Hepatocyte (in vitro differentiated cells): ENCODE measurements at regions not wholly inside any gene's neighbourhood (a gene's known extent, or its start where the extent isn't known, plus 50 kb on each side); places are given as distances from the start of the nearest gene placed in this dataset.

Experiments used
- CTCF ChIP-seq: fragments of 200-600 bp; sonication (generic); IDR thresholded peaks from 2 replicates; pipeline ENCODE4 v1.5.1; 2016; ENCODE audit warnings: antibody characterized with exemption, mild to moderate bottlenecking; ENCODE audit not compliant: poor library complexity
- EZH2phosphoT487 ChIP-seq: fragments of 200-600 bp; sonication (generic); IDR thresholded peaks from one replicate; pipeline ENCODE4 v1.6.1; 2018; ENCODE audit warnings: antibody characterized with exemption, mild to moderate bottlenecking, low read depth, moderate library complexity; ENCODE audit not compliant: unreplicated experiment, severe bottlenecking

DNA sequence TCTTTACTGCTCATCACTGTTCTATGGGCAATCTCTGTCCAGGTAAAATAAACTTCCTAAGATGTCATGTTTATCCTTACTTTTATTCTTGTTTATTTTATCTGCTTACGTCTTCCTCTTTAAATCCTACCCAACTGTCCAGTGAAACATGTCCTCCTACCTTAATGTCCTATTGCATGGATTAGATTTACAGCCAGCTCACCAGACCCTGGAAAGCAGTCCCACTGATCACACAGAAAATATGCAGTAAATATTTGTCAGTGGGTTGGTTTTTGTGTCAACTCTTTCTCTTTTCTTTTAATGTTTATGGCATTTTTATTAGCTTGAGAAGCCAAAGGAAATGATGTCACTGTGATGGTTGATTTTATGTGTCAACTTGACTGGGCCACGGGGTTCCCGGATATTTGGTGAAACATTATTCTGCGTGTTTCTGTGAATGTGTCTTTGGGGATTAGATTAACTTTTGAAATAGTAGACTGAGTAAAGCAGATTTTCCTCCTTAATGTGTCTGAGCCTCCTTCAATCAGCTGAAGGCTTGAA lies 258.3 kb downstream of the SRGAP2C start:
- no peak for TF ChIP-seq CTCF
- no peak for TF ChIP-seq EZH2phosphoT487
